OCI-LY1 (cell line): ENCODE measurements at regions not wholly inside any gene's neighbourhood (a gene's known extent, or its start where the extent isn't known, plus 50 kb on each side); places are given as distances from the start of the nearest gene placed in this dataset.

ENCODE experiments used
- H2AFZ ChIP-seq: fragments of 200-600 bp; sonication (generic), shearing (Covaris generic); 2 replicates; pipeline ENCODE4 v1.6.0; 2014; ENCODE audit warnings: antibody characterized with exemption, mild to moderate bottlenecking, low read length
- H3F3A ChIP-seq: fragments of 200-600 bp; sonication (generic), shearing (Covaris generic); 2 replicates; pipeline ENCODE4 v1.6.0; 2014; ENCODE audit warnings: mild to moderate bottlenecking, antibody characterized with exemption, low read length, moderate library complexity; ENCODE audit not compliant: insufficient read depth
- H3K27ac ChIP-seq: fragments of 200-600 bp; sonication (generic); 2 replicates; pipeline ENCODE4 v1.5.1; 2014; ENCODE audit warnings: low read length, mixed run types, mild to moderate bottlenecking, low read depth; ENCODE audit not compliant: poor library complexity, severe bottlenecking
- H3K27me3 ChIP-seq: fragments of 200-600 bp; sonication (generic); 2 replicates; pipeline ENCODE4 v1.6.0; 2014; ENCODE audit warnings: antibody characterized with exemption, mild to moderate bottlenecking, low read length, moderate library complexity; ENCODE audit not compliant: insufficient read depth
- H3K36me3 ChIP-seq: fragments of 200-600 bp; sonication (generic); 2 replicates; pipeline ENCODE4 v1.6.1; 2014; ENCODE audit warnings: mild to moderate bottlenecking, antibody characterized with exemption, low read length, moderate library complexity, mixed read lengths; ENCODE audit not compliant: insufficient read depth
- H3K4me1 ChIP-seq: fragments of 200-600 bp; sonication (generic); 2 replicates; pipeline ENCODE4 v1.5.1; 2014; ENCODE audit warnings: mild to moderate bottlenecking, low read length, moderate library complexity; ENCODE audit not compliant: insufficient read depth, severe bottlenecking
- H3K4me2 ChIP-seq: fragments of 200-600 bp; sonication (generic), shearing (Covaris generic); 2 replicates; pipeline ENCODE4 v1.6.1; 2014; ENCODE audit warnings: low read length
- H3K4me3 ChIP-seq: fragments of 200-600 bp; sonication (generic); 2 replicates; pipeline ENCODE4 v1.5.1; 2014; ENCODE audit warnings: low read length, low read depth, mild to moderate bottlenecking, mixed read lengths; ENCODE audit not compliant: poor library complexity, severe bottlenecking
- H3K79me2 ChIP-seq: fragments of 200-600 bp; shearing (Covaris generic); 2 replicates; pipeline ENCODE4 v1.6.1; 2016; ENCODE audit warnings: mixed run types, low read length, mixed read lengths; ENCODE audit not compliant: insufficient read depth
- H3K9ac ChIP-seq: fragments of 200-600 bp; sonication (generic), shearing (Covaris generic); 2 replicates; pipeline ENCODE4 v1.6.1; 2014; ENCODE audit warnings: mild to moderate bottlenecking, low read length, mixed read lengths
- H3K9me2 ChIP-seq: fragments of 200-600 bp; sonication (generic), shearing (Covaris generic); 2 replicates; pipeline ENCODE4 v1.6.1; 2014; ENCODE audit warnings: low read depth, mild to moderate bottlenecking, low read length, mixed read lengths
- H3K9me3 ChIP-seq: fragments of 200-600 bp; shearing (Covaris generic); 2 replicates; pipeline ENCODE4 v1.6.1; 2014; ENCODE audit warnings: low read length, mixed read lengths
- H4K20me1 ChIP-seq: fragments of 200-600 bp; sonication (generic), shearing (Covaris generic); 2 replicates; pipeline ENCODE4 v1.6.0; 2016; ENCODE audit warnings: mild to moderate bottlenecking, low read length; ENCODE audit not compliant: insufficient read depth
- EZH2 ChIP-seq: fragments of 200-600 bp; sonication (generic), shearing (Covaris generic); IDR thresholded peaks from 2 replicates; pipeline ENCODE4 v1.8.0; 2017; ENCODE audit warnings: borderline replicate concordance, mixed run types, mild to moderate bottlenecking, antibody characterized with exemption, low read length, moderate library complexity, mixed read lengths
- TF ChIP-seq, protein P1 (sequence below): fragments of 200-600 bp; sonication (generic), shearing (Covaris generic); IDR thresholded peaks from 2 replicates; pipeline ENCODE4 v1.5.1; 2017; ENCODE audit warnings: mild to moderate bottlenecking, antibody characterized with exemption, low read length, moderate library complexity, mixed read lengths

DNA sequence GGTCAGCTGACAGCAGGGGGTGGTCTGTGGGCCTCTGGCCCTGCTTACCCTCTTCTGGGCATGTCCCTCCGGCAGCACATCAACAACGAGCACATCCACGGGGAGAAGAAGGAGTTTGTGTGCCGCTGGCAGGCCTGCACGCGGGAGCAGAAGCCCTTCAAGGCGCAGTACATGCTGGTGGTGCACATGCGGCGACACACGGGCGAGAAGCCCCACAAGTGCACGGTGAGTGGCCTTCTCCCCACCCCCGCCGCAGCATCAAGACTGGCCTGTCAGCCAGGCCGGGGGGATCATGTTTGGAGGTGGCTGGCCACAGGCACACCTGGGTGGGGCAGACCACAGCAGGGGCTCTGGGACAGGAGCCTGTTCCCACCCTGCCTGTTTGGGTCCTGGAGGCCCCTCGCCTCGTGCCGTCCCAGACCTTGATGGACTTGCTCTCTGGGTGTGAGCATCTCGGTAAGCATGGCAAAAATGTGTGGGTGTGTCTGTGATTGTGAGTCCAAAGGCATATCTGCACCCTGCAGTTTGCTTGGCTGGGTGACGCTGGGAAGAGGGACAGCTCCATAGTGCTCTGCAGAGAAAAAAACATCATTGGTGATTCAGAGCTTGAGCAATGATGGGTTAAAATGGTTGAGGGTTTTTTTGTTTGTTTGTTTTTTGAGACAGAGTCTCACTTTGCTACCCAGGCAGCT lies 242.8 kb downstream of the GLI2 start:
- Histone ChIP-seq H2AFZ (no peak overlapping the region), H3K9me2 (no peaks in the 10 kb centered on the region), H3K27ac (no peak overlapping the region), H3K9ac (no peak overlapping the region), H3K4me3 (no peak overlapping the region), H3F3A (no peaks in the 10 kb centered on the region), H3K4me2 (no peak overlapping the region), H4K20me1 (no peaks in the 10 kb centered on the region), H3K9me3 (no peaks in the 10 kb centered on the region), H3K4me1 (no peaks in the 10 kb centered on the region), H3K36me3 (no peaks in the 10 kb centered on the region), H3K79me2 (no peaks in the 10 kb centered on the region), H3K27me3 (no peaks in the 10 kb centered on the region)
- TF ChIP-seq EZH2 = no peak
- TF ChIP-seq, protein P1, sequence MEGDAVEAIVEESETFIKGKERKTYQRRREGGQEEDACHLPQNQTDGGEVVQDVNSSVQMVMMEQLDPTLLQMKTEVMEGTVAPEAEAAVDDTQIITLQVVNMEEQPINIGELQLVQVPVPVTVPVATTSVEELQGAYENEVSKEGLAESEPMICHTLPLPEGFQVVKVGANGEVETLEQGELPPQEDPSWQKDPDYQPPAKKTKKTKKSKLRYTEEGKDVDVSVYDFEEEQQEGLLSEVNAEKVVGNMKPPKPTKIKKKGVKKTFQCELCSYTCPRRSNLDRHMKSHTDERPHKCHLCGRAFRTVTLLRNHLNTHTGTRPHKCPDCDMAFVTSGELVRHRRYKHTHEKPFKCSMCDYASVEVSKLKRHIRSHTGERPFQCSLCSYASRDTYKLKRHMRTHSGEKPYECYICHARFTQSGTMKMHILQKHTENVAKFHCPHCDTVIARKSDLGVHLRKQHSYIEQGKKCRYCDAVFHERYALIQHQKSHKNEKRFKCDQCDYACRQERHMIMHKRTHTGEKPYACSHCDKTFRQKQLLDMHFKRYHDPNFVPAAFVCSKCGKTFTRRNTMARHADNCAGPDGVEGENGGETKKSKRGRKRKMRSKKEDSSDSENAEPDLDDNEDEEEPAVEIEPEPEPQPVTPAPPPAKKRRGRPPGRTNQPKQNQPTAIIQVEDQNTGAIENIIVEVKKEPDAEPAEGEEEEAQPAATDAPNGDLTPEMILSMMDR = no peak

DNA sequence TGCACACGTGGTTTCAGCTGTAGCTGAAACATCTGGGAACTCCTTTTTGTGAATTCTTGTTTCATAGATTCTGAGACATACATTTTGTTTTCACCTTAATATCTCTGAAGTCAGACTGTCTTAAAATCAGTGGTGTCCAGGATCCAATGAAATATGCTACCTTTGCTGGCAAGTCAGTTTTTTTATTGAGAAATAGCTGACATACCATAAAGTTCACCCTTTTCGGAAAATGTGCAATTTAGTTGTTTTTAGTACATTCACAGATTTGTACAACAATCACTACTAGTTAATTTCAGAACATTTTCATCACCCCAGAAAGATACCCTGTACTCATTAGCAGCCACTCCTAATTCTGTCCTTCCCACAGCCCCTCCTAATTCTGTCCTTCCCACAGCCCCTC lies 243.7 kb downstream of the GLI2 start:
- H3K4me1 ChIP-seq = no peaks in the 10 kb centered on the region
- H3K4me3 ChIP-seq = no peak overlapping the region
- no peaks in the 10 kb centered on the region for H3K27me3 ChIP-seq
- H3K9me3 ChIP-seq = no peaks in the 10 kb centered on the region
- H2AFZ ChIP-seq = no peak overlapping the region
- no peaks in the 10 kb centered on the region for H4K20me1 ChIP-seq
- H3K27ac ChIP-seq = no peak overlapping the region
- H3K9me2 ChIP-seq = no peaks in the 10 kb centered on the region
- no peak overlapping the region for H3K4me2 ChIP-seq
- no peak overlapping the region for H3K9ac ChIP-seq
- no peaks in the 10 kb centered on the region for H3K79me2 ChIP-seq
- no peak for TF ChIP-seq EZH2
- TF ChIP-seq, protein P1 = no peak
- no peaks in the 10 kb centered on the region for H3F3A ChIP-seq
- no peaks in the 10 kb centered on the region for H3K36me3 ChIP-seq

DNA sequence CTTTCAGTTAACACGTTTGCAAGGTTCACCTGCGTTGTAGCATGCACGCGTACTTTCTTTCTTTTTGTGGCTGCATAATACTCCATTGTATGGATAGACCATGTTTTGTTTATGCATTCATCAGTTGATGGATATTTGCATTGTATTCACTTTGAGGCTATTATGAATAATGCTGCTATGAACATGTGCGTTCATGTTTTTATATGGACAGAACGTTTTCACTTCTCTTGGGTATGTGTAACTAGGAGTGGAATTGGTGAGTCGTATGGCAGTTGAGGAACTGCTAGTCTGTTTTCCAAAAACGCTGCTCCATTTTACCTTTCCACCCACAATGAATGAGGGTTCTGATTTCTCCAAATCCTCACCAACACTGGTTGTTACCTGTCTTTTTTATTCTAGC lies 244.3 kb downstream of the GLI2 start:
- Histone ChIP-seq H3K36me3 (no peaks in the 10 kb centered on the region), H3K9me2 (no peaks in the 10 kb centered on the region), H3K4me2 (no peak overlapping the region), H3K9me3 (no peaks in the 10 kb centered on the region), H3K79me2 (no peaks in the 10 kb centered on the region), H3F3A (no peaks in the 10 kb centered on the region), H2AFZ (no peak overlapping the region), H3K27me3 (no peaks in the 10 kb centered on the region), H3K9ac (no peak overlapping the region), H3K27ac (no peak overlapping the region), H3K4me3 (no peak overlapping the region), H4K20me1 (no peaks in the 10 kb centered on the region), H3K4me1 (no peaks in the 10 kb centered on the region)
- TF ChIP-seq, protein P1 = no peak
- TF ChIP-seq EZH2 = no peak
